CD14-positive monocyte (primary cell): ENCODE measurements at regions not wholly inside any gene's neighbourhood (a gene's known extent, or its start where the extent isn't known, plus 50 kb on each side); places are given as distances from the start of the nearest gene placed in this dataset.

ENCODE experiments used
- DNase-seq, 3 donors: peaks; one replicate each; pipeline ENCODE4 v3.0.0-alpha.2; 2011 to 2022
- H2AFZ ChIP-seq: 2 replicates; pipeline ENCODE4 v1.6.0; 2012; ENCODE audit warnings: mild to moderate bottlenecking, low read depth, low read length, inconsistent platforms; ENCODE audit not compliant: insufficient read depth, poor library complexity, severe bottlenecking
- H3K27ac ChIP-seq, 2 donors: 1 replicate in 1 of 2; 2 replicates in 1 of 2; pipeline ENCODE4 v1.5.1; 2012 to 2013; ENCODE audit warnings: low read length in 2 of 2, control low read depth in 1 of 2, inconsistent platforms in 1 of 2, low read depth in 1 of 2, mild to moderate bottlenecking in 1 of 2
- H3K27me3 ChIP-seq, 2 donors: one replicate each; pipeline versions ENCODE4 v1.6.0 to v1.6.1; 2011 to 2013; ENCODE audit warnings: low read length in 2 of 2; ENCODE audit not compliant: control insufficient read depth in 2 of 2, insufficient read depth in 2 of 2
- H3K36me3 ChIP-seq, 2 donors: replicated peaks in 1 of 2; 1 replicate in 1 of 2; 2 replicates in 1 of 2; pipeline versions ENCODE4 v1.5.1 to v1.6.1; 2012 to 2013; ENCODE audit warnings: low read length in 2 of 2, control low read depth in 1 of 2, inconsistent platforms in 1 of 2, mild to moderate bottlenecking in 1 of 2; ENCODE audit not compliant: insufficient read depth in 2 of 2, control insufficient read depth in 1 of 2
- H3K4me1 ChIP-seq, 2 donors: 1 replicate in 1 of 2; 2 replicates in 1 of 2; pipeline versions ENCODE4 v1.5.1 to v1.6.1; 2012 to 2013; ENCODE audit warnings: low read length in 2 of 2, control low read depth in 1 of 2, inconsistent platforms in 1 of 2, mild to moderate bottlenecking in 1 of 2, moderate library complexity in 1 of 2; ENCODE audit not compliant: insufficient read depth in 2 of 2, control insufficient read depth in 1 of 2
- H3K4me2 ChIP-seq: replicated peaks from 2 replicates; pipeline ENCODE3; 2012; ENCODE audit warnings: low read length, moderate library complexity, mild to moderate bottlenecking; ENCODE audit not compliant: poor library complexity, severe bottlenecking; ENCODE audit errors: extremely low read depth
- H3K4me3 ChIP-seq, 3 experiments: fragments of 200-600 bp in 1 of 3; sonication (generic) in 1 of 3; replicated peaks in 1 of 3; 1 replicate in 2 of 3; 2 replicates in 1 of 3; pipeline ENCODE4 v1.5.1; 2011 to 2013; ENCODE audit warnings: low read length in 3 of 3, mild to moderate bottlenecking in 3 of 3, control low read depth in 2 of 3, low read depth in 2 of 3, inconsistent platforms in 1 of 3, moderate library complexity in 1 of 3
- H3K79me2 ChIP-seq: 2 replicates; pipeline ENCODE4 v1.6.0; 2012; ENCODE audit warnings: mild to moderate bottlenecking, control low read depth, inconsistent platforms, low read length, moderate library complexity; ENCODE audit not compliant: insufficient read depth
- H3K9ac ChIP-seq: 2 replicates; pipeline ENCODE4 v1.6.0; 2017; ENCODE audit warnings: low read length, mild to moderate bottlenecking; ENCODE audit not compliant: insufficient read depth, poor library complexity, severe bottlenecking
- H3K9me3 ChIP-seq, 2 donors: replicated peaks in 1 of 2; 1 replicate in 1 of 2; 2 replicates in 1 of 2; pipeline versions ENCODE4 v1.5.1 to v1.6.1; 2012 to 2013; ENCODE audit warnings: low read length in 2 of 2, control low read depth in 1 of 2; ENCODE audit not compliant: control insufficient read depth in 1 of 2, insufficient read depth in 1 of 2
- H4K20me1 ChIP-seq: 2 replicates; pipeline ENCODE4 v1.6.0; 2012; ENCODE audit warnings: mild to moderate bottlenecking, low read length, control low read depth, moderate library complexity; ENCODE audit not compliant: insufficient read depth
- H3K27ac Mint-ChIP-seq, 7 donors: one replicate each; pipeline ENCODE4 v1.8.0; 2020; ENCODE audit warnings: mild to moderate bottlenecking in 7 of 7, mixed read lengths in 7 of 7, moderate library complexity in 6 of 7, inconsistent platforms in 2 of 7
- H3K27me3 Mint-ChIP-seq, 3 donors: one replicate each; pipeline ENCODE4 v1.8.0; 2021 to 2022; ENCODE audit warnings: low read depth in 3 of 3, mild to moderate bottlenecking in 3 of 3, mixed read lengths in 3 of 3, moderate library complexity in 3 of 3, inconsistent platforms in 1 of 3
- H3K36me3 Mint-ChIP-seq, 2 donors: one replicate each; pipeline ENCODE4 v1.8.0; 2020; ENCODE audit warnings: mixed read lengths in 2 of 2, inconsistent platforms in 1 of 2, mild to moderate bottlenecking in 1 of 2
- H3K4me1 Mint-ChIP-seq: one replicate; pipeline ENCODE4 v1.8.0; 2020; ENCODE audit warnings: mild to moderate bottlenecking, mixed read lengths
- H3K4me3 Mint-ChIP-seq, 2 donors: one replicate each; pipeline ENCODE4 v1.8.0; 2020; ENCODE audit warnings: mild to moderate bottlenecking in 2 of 2, mixed read lengths in 2 of 2, moderate library complexity in 1 of 2
- H3K9me3 Mint-ChIP-seq, 7 donors: one replicate each; pipeline ENCODE4 v1.8.0; 2020 to 2022; ENCODE audit warnings: mixed read lengths in 7 of 7, mild to moderate bottlenecking in 6 of 7, moderate library complexity in 6 of 7, inconsistent platforms in 2 of 7
- WGBS: methylation state at CpG from one replicate; pipeline ENCODE4 v1.1.5; 2013; ENCODE audit warnings: missing lambda C conversion rate; ENCODE audit not compliant: insufficient coverage; 5-methylcytosine and 5-hydroxymethylcytosine counted together
- intact Hi-C, 2 donors: fragments of 100-400 bp; cut with micrococcal nuclease; formaldehyde crosslinking; loops; one replicate each; pipeline versions ENCODE4 v1.15.0 to v1.15.1; 2023
- TF ChIP-seq, protein P1 (sequence below): fragments of 200-600 bp; IDR thresholded peaks from one replicate; pipeline ENCODE4 v1.8.0; 2022; ENCODE audit warnings: antibody characterized with exemption, mild to moderate bottlenecking

DNA sequence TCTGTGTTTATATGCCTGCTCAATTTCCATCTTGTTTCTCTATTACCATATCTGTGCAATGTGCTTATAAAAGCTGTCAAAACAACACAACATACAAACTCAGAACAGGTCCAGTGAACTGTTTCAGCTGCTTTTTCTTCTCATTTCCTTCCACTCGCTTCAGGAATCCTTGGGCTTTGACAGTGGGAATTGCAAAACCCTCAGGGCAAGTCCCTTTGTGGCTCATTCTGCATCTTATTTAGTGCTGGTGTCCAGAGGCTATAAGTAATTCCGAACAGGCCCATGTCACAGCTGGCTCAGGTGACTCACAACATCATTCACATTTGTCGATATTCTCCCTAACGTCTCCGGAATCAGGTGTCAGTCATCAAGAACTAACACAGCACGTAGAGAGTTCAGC, 309.9 kb upstream of the ZNF521 start:
- Histone ChIP-seq H3K9ac (no peak overlapping the region), H3K36me3 (no peaks in the 10 kb centered on the region), H2AFZ (no peak overlapping the region), H3K4me2 (no peak overlapping the region), H3K4me1 (no peaks in the 10 kb centered on the region), H3K27ac (no peak overlapping the region), H3K27me3 (no peaks in the 10 kb centered on the region), H3K79me2 (no peaks in the 10 kb centered on the region), H4K20me1 (no peaks in the 10 kb centered on the region), H3K4me3 (no peak overlapping the region), H3K9me3 (peaks cover 0 to 3% of the 10 kb centered on the region in 2 donors)
- Mint-ChIP-seq H3K4me1 (no peaks in the 10 kb centered on the region), H3K4me3 (no peak overlapping the region), H3K36me3 (no peaks in the 10 kb centered on the region), H3K27me3 (peaks cover 0 to 7% (median 2%) of the 10 kb centered on the region in 3 donors), H3K27ac (no peak overlapping the region), H3K9me3 (peaks cover 0 to 6% (median 3%) of the 10 kb centered on the region in 7 donors)
- 79% methylated on average over 5 of the region's 6 CpGs for WGBS
- TF ChIP-seq, protein P1, sequence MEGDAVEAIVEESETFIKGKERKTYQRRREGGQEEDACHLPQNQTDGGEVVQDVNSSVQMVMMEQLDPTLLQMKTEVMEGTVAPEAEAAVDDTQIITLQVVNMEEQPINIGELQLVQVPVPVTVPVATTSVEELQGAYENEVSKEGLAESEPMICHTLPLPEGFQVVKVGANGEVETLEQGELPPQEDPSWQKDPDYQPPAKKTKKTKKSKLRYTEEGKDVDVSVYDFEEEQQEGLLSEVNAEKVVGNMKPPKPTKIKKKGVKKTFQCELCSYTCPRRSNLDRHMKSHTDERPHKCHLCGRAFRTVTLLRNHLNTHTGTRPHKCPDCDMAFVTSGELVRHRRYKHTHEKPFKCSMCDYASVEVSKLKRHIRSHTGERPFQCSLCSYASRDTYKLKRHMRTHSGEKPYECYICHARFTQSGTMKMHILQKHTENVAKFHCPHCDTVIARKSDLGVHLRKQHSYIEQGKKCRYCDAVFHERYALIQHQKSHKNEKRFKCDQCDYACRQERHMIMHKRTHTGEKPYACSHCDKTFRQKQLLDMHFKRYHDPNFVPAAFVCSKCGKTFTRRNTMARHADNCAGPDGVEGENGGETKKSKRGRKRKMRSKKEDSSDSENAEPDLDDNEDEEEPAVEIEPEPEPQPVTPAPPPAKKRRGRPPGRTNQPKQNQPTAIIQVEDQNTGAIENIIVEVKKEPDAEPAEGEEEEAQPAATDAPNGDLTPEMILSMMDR, result no peak
- intact Hi-C loops, result no loop called here
- no peak for DNase-seq

DNA sequence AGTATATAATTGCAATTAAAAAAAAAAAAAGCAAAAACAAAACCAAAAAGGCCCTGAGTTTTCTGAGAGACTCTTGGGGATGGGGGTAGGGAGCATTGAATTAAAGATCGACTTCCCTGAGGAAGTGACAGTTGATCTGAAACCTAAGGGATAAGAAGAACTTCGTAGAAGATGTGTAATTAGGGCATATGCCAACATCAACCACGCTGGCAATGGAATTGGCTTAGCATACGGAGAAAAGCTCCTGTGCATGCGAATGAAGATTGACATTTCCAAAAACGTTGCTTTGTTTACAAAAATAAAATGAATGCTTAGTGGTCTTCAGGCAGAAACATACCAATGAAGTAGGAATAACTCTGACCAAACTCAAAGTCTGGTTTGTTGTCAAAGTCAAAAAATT, 307.6 kb upstream of the ZNF521 start:
- no peak overlapping the region for H3K27ac ChIP-seq
- H3K4me2 ChIP-seq, result no peak overlapping the region
- no peaks in the 10 kb centered on the region for H3K27me3 ChIP-seq
- 84% methylated on average over 4 of the region's 6 CpGs for WGBS
- Mint-ChIP-seq H3K36me3 (no peaks in the 10 kb centered on the region), H3K4me1 (no peaks in the 10 kb centered on the region), H3K4me3 (no peak overlapping the region), H3K27me3 (peaks cover 0 to 2% (median 2%) of the 10 kb centered on the region in 3 donors), H3K27ac (no peak overlapping the region), H3K9me3 (peaks cover 0 to 9% (median 4%) of the 10 kb centered on the region in 7 donors)
- TF ChIP-seq, protein P1, result no peak
- DNase-seq, result no peak
- H3K9me3 ChIP-seq, result peaks cover 0 to 3% of the 10 kb centered on the region in 2 donors
- H2AFZ ChIP-seq, result no peak overlapping the region
- intact Hi-C loops, result no loop called here
- H3K4me1 ChIP-seq, result no peaks in the 10 kb centered on the region
- no peaks in the 10 kb centered on the region for H3K79me2 ChIP-seq
- H4K20me1 ChIP-seq, result no peaks in the 10 kb centered on the region
- no peak overlapping the region for H3K9ac ChIP-seq
- no peaks in the 10 kb centered on the region for H3K36me3 ChIP-seq
- H3K4me3 ChIP-seq, result no peak overlapping the region
